ENCODE measurements at regions not wholly inside any gene's neighbourhood (a gene's known extent, or its start where the extent isn't known, plus 50 kb on each side); places are given as distances from the start of the nearest gene placed in this dataset.

DNA sequence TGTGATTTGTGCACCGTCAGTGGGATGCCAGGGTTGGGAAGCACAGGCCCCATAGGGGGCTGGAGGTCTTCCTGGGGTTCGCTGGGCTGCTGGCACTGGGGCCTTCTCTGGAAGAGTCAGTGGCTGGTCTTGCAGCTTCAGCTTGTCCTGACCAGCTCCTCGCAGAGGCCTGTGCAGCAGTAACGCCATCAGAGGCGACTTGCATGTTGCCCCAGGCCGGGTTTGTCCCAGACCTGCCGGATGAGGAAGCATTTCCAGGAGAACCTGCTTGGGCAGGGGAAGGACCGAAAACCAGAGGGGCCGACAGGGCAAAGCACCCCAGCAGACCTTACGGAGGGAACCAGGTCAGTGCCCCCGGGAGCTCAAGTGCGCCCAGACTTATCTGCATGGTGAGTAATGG lies 54.7 kb upstream of the IRX2 start:
- Histone ChIP-seq H3K4me1 (no peaks in the 10 kb centered on the region), H3K27ac (no peak overlapping the region), H3K4me3 (no peak overlapping the region), H3K36me3 (no peaks in the 10 kb centered on the region), H3K9me3 (no peaks in the 10 kb centered on the region), H3K27me3 (no peaks in the 10 kb centered on the region)
- intact Hi-C loops (cut with DNase I; ENCODE audit: low total_unique reads): no loop called here
- in situ Hi-C loops (cut with MboI; ENCODE audit: low pct_ligation_motif_present in 1 of 4, low pct_unique_long_range_greater_than_20kb in 1 of 4, low sequenced_read_pairs in 3 of 4): no loop called here
- no peak for TF ChIP-seq POLR2AphosphoS5 (IDR thresholded peaks at IDR 0.05)
- TF ChIP-seq POLR2A (IDR thresholded peaks at IDR 0.05): no peak
- no peak for TF ChIP-seq CTCF (IDR thresholded peaks at IDR 0.05)
- no peak for TF ChIP-seq EP300 (IDR thresholded peaks at IDR 0.05; ENCODE audit: low read depth)
- WGBS, 2 donors (ENCODE audit: low coverage in 1 of 2): 87% methylated on average over 12 of the region's 12 CpGs; no CpG with 5 or more reads in 1 of the 2 donors
- no peak for DNase-seq

DNA sequence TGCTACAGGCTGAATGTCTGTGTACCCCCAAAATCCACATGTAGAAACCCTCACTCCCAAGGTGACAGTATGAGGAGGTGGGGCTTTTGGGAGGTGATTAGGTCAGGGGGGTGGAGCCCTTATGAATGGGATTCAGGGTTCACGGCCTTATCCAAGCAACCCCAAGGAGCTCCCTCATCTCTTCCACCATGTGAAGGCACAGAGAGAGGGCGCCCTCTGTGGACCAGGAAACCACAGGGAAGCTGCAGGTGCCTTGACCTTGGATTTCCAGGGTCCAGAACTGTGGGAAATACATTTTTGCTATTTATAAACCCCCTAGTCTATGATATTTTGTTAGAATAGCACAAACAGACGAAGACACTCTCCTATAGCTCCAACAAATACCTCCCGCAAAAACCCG lies 53.6 kb upstream of the IRX2 start:
- Histone ChIP-seq H3K4me3 (no peak overlapping the region), H3K27me3 (no peaks in the 10 kb centered on the region), H3K9me3 (no peaks in the 10 kb centered on the region), H3K4me1 (no peaks in the 10 kb centered on the region), H3K36me3 (no peaks in the 10 kb centered on the region), H3K27ac (no peak overlapping the region)
- DNase-seq: no peak
- no peak for TF ChIP-seq EP300 (IDR thresholded peaks at IDR 0.05; ENCODE audit: low read depth)
- TF ChIP-seq POLR2A (IDR thresholded peaks at IDR 0.05): no peak
- no peak for TF ChIP-seq POLR2AphosphoS5 (IDR thresholded peaks at IDR 0.05)
- no peak for TF ChIP-seq CTCF (IDR thresholded peaks at IDR 0.05)
- in situ Hi-C loops (cut with MboI; ENCODE audit: low pct_ligation_motif_present in 1 of 4, low pct_unique_long_range_greater_than_20kb in 1 of 4, low sequenced_read_pairs in 3 of 4) (no loop called here), intact Hi-C loops (cut with DNase I; ENCODE audit: low total_unique reads) (no loop called here)
- WGBS, 2 donors (ENCODE audit: low coverage in 1 of 2): 58 to 68% methylated on average over 4 to 5 of the region's 5 CpGs

GRCh38 chr5:2803751-2804150 lies 52.3 kb upstream of the IRX2 start:
- no peak for DNase-seq
- Histone ChIP-seq H3K27ac (no peak overlapping the region), H3K9me3 (no peaks in the 10 kb centered on the region), H3K36me3 (no peaks in the 10 kb centered on the region), H3K4me3 (no peak overlapping the region), H3K27me3 (no peaks in the 10 kb centered on the region), H3K4me1 (no peaks in the 10 kb centered on the region)
- intact Hi-C loops (cut with DNase I; ENCODE audit: low total_unique reads) (no loop called here), in situ Hi-C loops (cut with MboI; ENCODE audit: low pct_ligation_motif_present in 1 of 4, low pct_unique_long_range_greater_than_20kb in 1 of 4, low sequenced_read_pairs in 3 of 4) (no loop called here)
- WGBS, 2 donors (ENCODE audit: low coverage in 1 of 2): 53% methylated on average over 2 of the region's 2 CpGs; no CpG with 5 or more reads in 1 of the 2 donors
- TF ChIP-seq POLR2A (IDR thresholded peaks at IDR 0.05) (no peak), CTCF (IDR thresholded peaks at IDR 0.05) (no peak), EP300 (IDR thresholded peaks at IDR 0.05; ENCODE audit: low read depth) (no peak), POLR2AphosphoS5 (IDR thresholded peaks at IDR 0.05) (no peak)

DNA sequence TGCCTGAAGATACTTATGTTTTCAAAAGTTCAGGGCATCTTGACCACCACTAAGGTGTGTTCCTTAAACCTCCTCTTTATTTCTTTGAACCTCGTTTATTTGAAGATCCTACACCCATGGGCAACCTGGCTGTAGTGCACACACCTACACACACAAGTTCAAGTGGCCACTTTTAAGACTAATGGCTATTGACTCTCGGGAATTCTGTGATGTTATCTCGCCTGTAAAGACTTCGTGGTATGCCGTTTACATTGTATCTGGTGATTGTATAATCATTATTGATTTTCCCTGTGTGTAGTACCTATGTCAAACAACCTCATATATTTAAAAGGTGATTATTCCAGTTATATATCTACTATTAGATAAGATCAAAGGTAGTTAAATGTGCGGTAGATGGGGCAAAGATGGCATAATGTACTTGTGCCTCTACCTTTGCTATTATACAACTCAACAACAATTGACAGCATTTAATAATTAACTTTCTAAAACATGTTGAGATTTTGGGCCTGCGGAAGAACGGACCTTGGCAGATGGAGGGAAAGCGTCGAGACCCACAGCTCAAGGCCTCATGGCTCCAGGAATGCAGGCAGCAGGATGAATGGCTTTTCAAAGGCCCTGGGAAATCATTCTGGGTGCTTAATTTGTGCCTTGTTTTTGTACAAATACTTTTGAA lies 51.4 kb upstream of the IRX2 start:
- DNase-seq: no peak
- H3K4me3 ChIP-seq: no peak overlapping the region
- 49 to 53% methylated on average over 10 of the region's 10 CpGs for WGBS, 2 donors (ENCODE audit: low coverage in 1 of 2)
- intact Hi-C loops (cut with DNase I; ENCODE audit: low total_unique reads): no loop called here
- in situ Hi-C loops (cut with MboI; ENCODE audit: low pct_ligation_motif_present in 1 of 4, low pct_unique_long_range_greater_than_20kb in 1 of 4, low sequenced_read_pairs in 3 of 4): no loop called here
- no peak overlapping the region for H3K27ac ChIP-seq
- no peaks in the 10 kb centered on the region for H3K4me1 ChIP-seq
- no peaks in the 10 kb centered on the region for H3K9me3 ChIP-seq
- no peaks in the 10 kb centered on the region for H3K36me3 ChIP-seq
- no peak for TF ChIP-seq POLR2A (IDR thresholded peaks at IDR 0.05)
- TF ChIP-seq CTCF (IDR thresholded peaks at IDR 0.05): no peak
- no peak for TF ChIP-seq POLR2AphosphoS5 (IDR thresholded peaks at IDR 0.05)
- no peak for TF ChIP-seq EP300 (IDR thresholded peaks at IDR 0.05; ENCODE audit: low read depth)
- no peaks in the 10 kb centered on the region for H3K27me3 ChIP-seq

Data from transverse colon (tissue), 4 donors.